ENCODE measurements at regions not wholly inside any gene's neighbourhood (a gene's known extent, or its start where the extent isn't known, plus 50 kb on each side); places are given as distances from the start of the nearest gene placed in this dataset.

DNA sequence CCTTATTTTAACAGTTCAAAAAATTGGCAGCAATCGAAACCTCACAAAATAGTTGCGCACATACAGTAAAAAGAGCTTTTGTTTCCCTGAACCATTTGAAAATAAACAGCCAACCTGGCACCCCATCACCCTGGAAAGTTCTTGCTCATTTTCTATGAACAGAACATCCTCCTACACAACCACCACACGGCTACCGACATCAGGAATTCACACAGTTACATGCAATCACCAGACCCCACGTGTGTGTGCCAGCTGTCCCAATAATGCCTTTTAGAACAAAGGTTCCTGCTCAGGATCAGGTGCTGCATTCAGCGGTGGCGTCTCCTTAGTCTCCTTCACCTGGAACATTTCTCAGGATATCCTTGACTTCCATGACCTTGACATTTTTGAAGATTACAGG is 186.5 kb downstream of the KLF13 start:
- no peak for DNase-seq

DNA sequence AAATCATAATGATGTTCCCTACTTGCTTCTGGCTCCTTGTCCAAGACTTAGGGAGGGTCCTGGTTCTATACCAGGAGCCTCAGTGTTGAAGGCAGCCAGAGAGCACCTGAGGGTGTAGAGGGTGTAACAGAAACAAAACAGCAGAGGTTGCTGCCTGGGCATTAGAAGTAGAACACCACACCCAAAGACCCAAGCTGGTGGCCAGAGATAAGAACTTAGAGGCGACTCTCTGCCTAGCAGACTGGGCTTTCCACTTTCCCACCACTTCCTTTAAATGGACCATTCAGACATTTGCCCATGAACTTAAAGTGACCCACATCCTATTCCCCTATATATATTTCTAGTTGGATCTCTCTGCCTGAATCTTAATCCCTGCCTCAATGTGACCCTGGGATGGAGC is 189.8 kb downstream of the KLF13 start:
- no peak for DNase-seq

DNA sequence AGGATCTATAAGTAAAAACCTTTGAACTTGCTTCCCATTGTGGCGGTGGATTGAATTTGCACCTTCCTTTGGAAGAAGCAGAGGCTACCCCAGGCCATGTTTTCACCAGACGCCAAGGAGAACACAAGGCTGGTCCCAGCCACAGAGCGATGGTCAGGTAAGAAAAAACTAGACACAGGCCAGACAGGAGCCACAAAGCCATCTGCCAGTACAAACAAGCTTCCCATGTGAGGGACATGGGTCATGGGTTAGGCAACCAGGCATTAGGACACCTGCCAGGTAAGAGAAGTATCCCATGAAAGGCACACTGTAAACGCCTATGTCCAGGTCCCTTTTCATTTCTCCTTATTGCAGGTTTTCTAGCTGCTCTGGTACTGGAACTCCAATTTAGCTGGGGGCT is 190.2 kb downstream of the KLF13 start:
- no peak for DNase-seq

DNA sequence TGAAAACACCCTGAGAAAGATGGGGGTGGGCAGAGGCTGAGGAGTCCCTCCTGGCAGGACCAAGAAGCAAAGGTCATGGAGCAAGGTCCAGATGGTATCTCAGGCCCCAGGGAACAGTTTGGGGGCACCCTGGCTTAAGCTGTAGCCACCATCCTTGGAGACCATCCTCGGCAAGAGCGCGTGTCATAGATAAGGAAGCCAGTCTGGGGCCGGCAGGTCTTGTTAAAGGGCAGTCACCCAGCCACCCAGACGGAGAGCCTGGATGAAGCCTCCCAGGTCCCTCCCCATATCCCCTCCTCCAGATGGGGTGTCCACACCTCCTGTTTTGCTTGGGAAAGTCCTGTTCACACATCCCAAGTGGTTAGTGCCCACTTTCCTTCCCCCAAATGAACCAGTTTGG is 191.1 kb downstream of the KLF13 start:
- DNase-seq = no peak

DNA sequence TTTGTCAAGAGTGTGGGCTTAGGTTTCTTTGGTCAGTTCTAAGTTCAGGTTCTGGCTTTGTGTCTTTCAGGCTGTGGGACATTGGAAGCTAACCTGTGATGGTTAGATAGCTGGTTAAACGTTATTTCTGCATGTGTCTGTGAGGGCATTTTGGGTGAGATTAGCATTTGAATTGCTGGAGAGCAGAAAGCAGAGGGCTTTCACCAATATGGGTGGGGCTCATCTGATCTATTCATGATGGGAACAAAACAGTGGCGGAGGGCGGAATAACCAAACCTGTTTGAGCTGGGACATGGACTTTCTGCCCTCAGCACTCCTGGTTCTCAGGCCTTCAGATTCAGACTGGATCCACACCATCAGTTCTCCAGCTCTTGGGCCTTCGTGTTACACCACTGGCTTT is 195.4 kb downstream of the KLF13 start:
- no peak for DNase-seq

DNA sequence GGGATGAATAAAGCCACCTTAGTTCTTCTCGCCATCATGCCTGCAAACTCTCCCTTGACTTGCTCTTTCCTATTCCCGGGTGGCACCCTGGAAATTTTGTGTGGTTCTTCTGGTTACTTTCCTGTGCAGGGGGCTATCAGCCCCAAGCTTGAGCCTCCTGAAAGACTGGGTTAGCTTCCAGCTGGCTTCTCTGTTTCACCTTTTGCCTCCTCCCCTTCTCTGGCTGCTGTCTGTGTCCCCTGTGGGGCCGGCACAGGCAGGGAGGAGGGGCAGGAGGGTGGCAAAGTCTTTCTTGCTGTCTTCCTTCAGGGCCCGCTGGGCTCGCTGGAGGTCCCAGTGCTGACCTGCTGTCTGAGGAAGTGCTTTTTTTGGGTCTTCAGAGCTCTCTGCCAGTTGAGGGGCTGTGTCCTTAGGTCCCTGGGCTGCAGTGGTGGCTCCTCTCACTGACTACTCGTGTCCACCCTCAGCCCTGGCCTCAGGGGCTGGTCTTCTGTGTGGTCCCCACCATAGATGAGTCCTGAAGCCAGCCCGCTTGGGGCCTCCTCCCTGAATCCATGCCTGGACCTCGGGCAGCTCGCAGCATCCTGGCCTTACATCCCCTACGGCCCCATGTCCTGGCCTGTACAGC is 196.5 kb downstream of the KLF13 start:
- no peak for DNase-seq

DNA sequence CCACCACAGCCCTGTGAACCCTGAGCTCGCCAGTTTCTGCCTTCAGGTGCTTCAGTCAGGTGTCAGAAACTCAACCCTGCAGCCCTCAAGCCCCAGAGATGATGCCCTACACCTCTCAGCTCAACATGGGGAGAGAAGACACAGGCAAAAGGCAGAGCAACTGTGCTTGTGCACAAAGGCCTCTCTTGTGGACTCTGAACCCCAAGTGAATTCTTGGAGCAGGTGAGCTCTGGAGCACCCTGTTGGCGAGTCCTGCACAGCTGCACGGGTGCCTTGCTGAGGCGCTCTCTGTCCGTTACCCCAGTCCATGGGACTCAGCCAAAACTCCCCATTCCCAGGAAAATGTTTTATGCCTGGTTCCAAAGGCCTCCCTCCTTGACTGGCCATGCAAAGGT is 197.0 kb downstream of the KLF13 start:
- no peak for DNase-seq

DNA sequence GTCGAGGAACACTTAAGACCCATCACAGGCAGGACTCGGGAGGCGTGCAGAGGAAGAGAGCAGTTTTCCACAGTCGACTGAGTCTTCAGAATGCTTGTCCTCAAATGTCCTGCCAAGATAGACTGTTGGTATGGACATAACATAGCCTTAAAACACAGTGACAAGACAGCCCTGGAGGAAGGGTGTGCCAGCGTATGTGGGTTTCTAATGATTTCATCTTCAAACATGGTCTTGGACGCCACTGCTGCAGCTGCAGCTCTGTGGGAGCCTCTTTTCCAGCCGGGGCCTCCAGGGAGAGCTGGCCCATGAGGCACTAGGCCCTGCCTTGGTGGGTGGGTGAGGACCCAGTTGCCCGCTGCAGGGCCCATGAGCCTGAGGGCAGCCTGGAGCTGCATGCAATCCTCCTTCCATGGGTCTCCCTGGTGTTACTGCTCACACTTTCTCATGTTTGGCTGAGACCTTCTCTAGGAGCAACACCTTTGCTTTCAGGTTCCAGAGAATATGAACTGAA is 198.6 kb downstream of the KLF13 start:
- no peak for DNase-seq

DNA sequence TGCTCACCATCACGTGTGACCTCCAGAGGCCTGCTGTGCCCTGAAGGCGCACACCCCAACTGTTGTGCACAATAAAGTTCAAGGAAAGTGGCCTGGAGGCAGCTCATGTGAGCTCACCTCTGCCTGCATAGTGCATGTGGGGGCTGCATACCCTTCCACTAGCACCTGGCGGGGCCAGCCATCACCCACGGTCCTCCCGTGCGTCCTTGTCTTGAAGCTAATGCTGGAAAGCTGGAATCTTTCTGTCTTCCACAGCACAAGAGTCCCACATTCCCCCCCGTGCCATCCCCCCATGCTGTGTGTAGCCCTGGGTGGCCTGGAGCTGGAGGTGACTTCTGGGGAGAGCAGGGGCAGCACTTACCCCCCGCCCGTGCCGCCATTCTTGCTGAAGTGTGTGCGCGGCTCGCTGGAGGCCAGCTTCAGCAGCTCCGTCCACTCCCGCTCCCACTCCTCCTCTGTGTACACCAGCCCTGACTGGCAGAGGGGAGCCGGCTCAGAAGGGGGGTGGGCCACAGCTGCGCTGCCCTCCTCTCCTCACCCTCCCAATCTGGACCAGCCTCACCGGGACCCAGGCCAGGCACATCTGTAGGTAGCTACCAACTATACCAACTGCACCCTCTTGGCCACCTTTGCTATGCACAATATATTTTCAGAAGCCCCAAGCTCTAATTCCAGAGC is 199.5 kb downstream of the KLF13 start:
- DNase-seq = no peak

DNA sequence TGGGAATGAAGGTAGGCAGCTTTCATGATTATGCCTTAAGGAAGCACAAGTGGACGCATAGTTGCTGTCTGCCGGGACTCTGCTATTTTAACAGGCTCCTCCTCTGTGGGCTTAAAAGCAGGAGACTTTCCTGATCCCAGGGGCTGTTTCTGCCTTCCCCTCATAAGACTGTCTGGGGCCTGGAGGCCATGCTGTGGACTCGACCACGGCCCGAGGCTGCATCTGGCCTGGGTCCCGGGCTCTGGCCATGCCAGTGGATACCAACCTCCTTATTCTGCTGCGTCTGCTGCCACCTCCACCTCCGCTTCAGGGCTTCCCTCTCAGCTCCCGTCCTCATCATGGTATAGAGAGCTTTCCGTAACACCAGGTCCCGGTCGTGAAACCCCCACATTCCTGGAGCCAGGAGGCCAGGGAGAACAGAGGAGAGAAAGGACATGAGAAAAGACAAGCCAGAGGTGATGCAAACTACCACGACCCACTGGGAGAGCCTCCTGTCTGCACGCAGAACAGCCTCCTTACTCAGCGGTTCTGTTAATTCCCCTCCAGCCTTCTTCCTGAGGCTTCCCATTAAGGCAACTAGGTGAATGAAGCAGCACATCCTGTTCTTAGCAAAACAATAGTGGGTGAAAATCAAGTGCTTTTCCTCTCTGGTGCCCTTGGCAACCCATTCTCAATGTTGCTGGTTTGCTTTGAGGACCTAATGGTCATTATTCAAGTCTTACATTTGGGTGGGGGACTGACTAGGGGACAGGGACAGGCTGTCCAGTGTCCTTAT is 200.5 kb downstream of the KLF13 start:
- DNase-seq = no peak

DNA sequence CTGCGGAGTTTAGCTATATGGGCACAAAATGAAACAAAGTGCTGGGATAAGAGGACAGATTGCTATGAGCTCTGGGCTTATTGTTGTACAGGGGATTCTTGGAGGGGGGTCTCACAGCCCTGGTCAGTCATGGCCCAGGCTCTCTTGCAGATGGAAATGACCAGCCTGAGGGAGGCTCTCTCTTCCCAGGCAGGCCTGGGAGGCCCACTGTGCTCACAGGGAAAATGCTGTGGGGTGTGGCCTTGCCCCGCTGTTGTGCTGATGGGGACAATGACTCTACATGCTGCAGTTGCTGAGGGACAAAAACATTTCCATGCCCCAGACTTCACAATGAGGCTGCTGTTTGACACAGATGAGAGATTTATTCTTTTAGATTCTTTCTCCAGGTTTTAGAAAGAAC is 202.2 kb downstream of the KLF13 start:
- DNase-seq = no peak

DNA sequence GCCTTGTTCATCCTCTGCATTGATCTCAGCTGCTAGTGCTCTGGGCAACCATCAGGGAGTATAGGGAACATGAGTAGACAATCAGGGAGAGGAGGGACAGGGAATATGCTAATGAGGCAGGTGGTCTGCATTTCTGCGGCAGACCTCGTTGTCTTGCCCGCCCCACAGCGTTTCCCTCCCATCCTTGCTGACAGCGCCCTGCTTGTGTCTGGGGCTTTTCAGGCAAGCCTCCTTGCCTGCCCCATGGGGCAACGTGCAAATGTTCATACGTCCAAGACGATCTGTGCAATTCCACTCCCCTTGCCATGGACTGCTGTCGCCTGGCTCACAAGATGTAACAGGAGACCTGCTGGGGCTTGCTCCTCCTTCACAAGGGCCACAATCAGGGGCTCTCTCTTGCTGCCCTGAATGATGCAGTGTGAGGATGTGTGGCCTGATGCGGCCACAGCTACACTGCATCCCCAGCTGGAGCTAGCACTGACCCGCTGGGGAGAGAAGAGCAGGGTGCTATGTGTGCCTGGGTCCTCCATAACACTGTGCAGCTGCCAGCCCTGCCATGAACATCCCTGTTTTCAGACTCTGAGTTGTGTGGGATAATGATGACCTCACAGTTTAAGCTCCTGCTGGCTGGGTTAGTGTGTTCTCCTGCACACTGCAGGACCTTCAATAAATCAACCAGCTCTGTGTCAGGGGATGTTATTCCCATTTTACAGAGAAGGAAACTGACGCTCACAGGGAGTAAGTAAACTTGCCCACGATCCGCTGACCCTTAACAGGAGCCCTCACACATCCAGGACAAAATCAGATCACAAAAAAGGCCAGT is 211.3 kb downstream of the KLF13 start:
- DNase-seq = no peak

DNA sequence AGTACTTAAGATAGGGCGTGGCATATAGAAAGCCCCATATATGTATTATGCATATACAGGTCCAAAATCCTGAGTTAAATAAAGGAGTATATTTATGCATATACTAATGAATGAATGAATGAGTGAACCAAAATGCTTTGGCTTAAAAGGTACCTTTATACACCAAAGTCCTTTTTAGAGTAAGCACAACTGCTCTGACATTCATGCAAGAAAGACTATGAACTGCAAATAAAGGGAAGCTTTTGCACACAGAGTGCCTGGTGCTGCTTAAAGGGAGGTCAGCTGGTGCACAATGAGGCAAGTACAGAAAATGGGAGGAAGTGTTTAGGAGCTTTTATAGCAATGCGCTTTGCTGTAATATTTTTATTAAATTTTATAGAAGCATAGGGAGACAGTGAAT is 214.0 kb downstream of the KLF13 start:
- no peak for DNase-seq

DNA sequence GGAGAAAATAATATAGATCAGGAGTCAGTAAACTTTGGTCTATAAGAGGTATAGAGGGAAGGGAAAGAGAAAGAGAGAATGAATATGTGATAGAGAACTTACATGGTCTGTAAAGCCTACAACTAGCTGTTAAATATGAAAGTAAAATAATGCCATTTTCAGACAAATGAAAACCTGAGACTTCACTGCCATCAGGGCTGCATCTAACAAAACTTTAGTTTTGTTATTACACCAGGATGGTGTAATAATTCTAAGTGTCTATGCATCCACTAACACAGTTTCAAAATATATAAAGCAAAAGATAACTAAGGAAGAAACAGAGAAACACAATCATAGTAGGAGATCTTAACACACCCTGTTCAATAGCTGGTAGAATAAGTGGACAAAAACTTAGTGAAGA is 217.7 kb downstream of the KLF13 start:
- no peak for DNase-seq

DNA sequence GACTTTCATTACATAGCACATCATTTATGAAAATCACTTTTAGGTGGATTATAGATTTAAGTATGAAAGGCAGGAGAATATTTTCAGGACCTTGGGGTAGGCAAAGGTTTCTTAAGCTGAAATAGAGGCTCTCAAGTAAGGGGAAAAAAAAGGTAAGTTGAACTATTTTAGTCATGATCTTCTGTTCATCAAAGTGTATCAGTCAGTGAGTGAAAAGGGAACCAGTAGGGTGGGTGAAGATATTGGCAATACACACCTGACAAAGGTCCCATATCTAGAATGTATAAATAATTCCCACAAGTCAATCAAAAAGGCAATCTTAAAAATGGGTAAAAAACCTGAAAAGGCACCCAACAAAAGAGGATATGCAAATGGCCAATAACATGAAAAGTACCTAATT is 218.6 kb downstream of the KLF13 start:
- no peak for DNase-seq

DNA sequence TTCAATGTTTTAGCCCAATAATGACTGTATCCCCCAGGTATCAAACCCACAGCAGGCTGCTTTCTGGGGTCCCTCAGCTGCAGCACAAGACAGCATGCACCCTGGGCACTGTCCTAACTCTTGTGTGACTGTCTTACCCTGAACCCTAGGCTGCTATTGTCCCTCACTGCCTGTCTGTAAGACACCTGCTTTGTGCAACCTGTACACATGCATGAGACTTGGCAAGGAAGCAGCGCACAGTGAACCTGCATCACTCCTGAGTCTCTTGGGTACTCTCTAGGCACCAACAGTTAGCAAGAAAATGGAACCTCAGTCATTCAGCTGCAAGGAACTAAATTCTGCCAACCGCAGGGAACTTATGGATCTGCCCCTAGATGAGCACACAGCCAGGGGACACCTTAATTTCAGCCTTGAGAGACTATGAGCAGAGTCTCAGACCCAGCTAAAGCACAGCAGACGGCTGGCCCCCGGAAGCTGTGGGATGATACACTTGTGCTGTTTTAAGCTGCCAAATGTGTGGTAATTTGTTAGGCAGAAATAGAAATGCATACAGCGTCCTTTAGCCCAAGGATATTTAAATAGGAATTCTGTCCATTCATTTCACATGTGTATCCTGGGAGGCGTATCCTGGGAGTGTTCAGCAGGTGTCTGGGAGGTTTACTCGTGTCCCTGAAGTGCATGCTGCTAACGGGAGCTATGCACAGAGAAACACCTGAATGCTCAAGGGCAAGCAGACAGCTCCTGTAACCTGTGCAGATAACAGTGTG is 223.8 kb downstream of the KLF13 start:
- DNase-seq = no peak

DNA sequence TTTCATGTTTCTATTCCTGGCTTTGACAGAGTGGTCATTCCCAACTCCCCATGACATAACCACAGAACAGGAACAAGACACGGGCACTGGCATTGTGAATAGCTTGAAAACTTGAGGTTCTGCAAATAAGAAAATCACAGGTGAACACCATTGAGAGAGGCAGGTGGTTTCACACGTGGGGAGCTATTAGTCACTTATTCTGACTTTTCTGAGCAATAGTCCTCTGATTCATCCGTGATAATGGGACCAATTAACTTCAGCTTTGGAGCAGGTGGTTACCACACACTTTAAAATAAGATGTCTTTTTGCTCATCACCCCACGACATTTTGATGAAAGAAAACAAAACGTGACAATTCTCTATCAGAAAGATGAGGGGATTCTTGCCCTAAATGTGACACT is 224.7 kb downstream of the KLF13 start:
- no peak for DNase-seq

DNA sequence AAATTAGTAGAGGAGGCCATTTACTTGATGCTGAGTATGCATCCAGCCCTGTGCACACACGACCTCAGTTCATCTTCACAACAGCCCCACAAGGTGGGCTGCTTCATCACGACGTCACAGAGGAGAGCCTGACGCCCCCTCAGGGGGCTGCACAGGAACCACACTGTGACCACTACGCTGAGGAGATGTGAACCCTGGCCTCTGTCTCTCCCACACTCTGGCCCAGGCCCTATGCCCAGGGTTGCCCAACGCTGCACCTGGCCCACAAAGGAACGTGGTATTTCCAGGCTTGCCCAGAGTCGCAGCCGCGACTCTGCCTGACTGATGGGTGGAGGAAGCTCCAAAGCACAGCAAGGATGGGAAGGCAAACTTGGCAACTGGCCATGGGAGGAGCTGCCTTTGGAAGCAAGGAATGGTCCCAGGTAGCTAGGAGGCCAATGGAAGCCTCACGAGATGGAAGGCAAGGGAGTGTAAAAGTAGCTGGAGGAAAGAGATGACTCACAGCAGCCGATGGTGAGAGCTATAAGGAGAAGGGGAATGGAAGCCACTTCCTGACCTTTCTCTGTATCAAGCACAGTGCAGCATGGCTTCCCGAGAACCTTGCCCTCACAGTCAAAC is 226.0 kb downstream of the KLF13 start:
- no peak for DNase-seq

DNA sequence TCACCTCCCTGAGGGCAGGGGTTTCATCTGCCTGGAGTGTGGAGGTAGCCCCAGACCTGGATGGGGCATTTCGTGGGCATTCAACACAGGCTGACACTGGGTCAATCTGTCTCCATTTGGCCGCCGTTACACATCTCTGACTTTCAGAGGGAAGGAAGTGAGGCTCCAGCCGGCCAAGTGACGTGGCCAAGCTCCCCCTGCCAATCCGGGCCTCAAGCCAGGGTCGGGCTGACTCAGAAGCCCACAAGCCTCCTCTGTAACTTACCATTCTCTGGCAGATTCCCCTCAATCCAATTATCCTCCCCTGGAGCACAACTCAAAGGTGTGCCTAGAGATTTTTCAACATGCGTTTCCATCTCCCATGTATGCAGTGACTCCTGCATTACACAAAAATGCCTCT is 227.6 kb downstream of the KLF13 start:
- DNase-seq = no peak

DNA sequence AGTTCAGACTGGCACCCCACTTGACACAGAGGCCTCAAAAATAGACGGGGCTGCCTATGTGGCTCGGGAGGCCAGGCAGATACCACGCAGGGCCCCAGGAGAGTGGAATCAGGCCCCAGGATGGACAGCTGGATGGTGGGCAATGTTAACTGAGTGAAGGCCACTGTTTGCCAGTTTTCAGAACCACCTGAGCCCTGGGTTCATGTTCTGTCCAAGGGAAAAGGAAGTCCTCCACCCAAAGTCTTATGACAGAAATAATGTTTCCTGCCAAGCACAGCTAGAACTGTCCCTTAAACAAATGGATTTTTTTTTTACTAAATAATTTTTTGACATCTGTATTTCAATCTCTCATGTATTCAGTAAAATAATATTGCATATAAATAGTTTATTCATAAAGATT is 228.4 kb downstream of the KLF13 start:
- DNase-seq = no peak

DNA sequence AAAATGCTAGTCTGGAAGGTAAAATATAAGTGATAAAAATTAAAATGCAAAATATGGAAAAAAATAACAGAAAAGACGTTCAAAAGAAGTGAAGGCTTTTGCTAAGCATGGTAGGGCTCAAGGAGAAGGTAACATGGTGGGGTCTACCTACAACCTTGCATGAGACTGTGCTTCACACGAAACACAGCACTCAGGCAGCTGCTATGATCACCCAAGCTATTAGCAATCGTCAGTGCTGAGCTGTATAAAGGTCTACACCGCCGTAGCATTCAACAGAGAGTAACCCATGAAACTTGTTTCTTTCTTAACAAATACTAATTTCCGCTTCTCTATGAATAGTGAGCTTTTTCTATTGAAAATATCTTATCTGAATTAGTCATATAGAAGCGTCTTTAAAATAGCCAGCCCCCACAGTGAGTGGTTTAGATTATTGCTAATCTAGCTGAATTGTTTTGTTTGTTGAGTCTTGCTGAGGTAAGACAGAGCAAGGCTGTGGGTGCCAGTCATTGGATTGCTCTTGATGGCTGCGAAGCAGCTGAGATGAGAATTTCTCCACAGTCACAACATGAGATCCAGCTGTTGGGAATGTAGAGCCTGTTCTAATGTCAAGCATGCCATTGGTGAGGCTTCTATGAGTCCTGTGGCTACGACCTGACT is 230.0 kb downstream of the KLF13 start:
- DNase-seq = no peak

DNA sequence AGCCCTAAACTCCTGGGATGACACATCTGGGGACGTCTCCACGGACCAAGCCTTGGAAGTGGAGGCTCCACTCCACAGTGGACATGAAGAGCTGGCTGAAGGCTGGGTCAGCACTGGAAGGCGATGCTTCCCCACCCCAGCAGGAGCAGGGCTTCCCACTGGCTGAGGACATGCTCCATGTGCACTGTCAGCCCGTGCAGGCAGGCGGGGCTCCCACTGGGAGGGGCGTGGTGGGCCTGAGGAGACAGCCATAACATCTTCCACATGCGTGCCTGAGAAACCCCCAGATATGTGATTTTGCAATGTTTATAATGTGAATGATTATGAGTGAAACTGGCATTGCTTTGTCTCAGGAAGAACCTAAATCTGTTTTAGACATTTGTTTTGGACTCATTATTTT is 231.3 kb downstream of the KLF13 start:
- DNase-seq = no peak

All from NCI-H2171 (cell line).